ENCODE measurements at regions not wholly inside any gene's neighbourhood (a gene's known extent, or its start where the extent isn't known, plus 50 kb on each side); places are given as distances from the start of the nearest gene placed in this dataset.

DNA sequence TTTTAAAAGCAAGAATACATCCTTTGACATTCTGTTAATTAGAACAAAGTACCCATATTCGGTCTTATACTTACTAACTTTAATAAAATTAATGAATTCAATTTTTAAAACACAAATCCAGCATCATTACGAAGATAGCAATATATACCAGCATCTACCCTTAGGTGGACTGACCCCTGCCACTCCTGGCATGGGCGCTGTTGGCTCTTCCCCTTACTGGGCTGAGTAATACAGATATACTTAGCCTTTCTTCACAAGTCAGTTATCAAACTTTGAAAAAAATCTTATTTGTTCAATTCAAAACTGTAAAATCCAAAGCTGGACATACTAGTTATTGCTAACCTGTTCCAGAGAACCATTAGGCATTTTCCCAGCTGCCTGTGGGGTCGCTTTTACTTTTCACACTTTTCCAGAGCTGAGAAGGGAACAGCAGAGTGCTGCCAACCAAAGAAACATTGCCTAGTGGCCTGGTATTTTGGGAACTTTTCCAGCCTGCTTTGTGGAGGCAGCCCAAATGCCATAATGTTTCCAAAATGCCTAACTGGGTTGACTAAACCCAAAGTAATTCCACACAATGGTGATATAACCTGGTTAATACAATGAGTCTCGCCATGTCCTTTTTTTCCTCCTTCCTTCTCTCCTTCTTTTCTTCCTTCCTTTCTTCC is 424.7 kb upstream of the ADGRL2 start (continued):
- TF ChIP-seq, protein P1, sequence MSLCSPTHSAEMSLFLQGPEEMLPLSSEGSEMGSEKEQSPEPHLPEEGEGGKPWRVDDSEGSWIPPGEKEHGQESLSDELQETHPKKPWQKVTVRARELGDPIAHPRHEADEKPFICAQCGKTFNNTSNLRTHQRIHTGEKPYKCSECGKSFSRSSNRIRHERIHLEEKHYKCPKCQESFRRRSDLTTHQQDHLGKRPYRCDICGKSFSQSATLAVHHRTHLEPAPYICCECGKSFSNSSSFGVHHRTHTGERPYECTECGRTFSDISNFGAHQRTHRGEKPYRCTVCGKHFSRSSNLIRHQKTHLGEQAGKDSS (CRISPR knock-in tag; IDR thresholded peaks at IDR 0.05; ENCODE audit: borderline replicate concordance, low read depth) = no peak

DNA sequence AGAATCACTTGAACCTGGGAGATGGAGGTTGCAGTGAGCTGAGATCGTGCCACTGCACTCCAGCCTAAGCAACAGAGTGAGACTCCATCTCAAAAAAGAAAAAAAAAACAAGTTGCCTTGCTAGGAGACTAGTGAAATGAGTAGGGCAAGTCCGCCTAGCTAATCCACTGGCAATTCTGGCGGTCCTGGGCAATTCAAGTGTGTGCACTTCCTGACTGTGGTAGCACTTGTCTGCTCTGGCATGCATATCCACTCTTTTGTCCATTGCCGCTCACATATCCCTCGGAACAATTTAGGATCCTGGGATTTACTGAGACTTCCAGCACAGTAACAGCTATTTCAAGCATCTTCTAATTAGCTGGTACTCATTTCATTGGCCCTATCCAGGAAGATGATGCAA is 426.3 kb upstream of the ADGRL2 start:
- H3K36me3 ChIP-seq (replicated peaks in 1 of 2; ENCODE audit: control insufficient read depth in 1 of 2, insufficient read depth in 2 of 2, low read length in 2 of 2) = no peaks in the 10 kb centered on the region
- BruUV-seq (replicated peaks) = no TSS peak
- 9% methylated on average over 5 of the region's 5 CpGs for WGBS (ENCODE audit: low lambda C conversion rate)
- ChIA-PET POLR2A (no interaction called here), CTCF (ENCODE audit: low intra/inter-chr PET ratio, low total read pairs) (no interaction called here)
- H3K27me3 ChIP-seq (ENCODE audit: control insufficient read depth in 1 of 2, insufficient read depth in 2 of 2, low read length in 2 of 2) = no peaks in the 10 kb centered on the region
- intact Hi-C loops (cut with micrococcal nuclease; ENCODE audit: unreplicated experiment) (no loop called here), in situ Hi-C loops (cut with HindIII; ENCODE audit: extremely low pct_ligation_motif_present, low pct_unique_long_range_greater_than_20kb) (no loop called here)
- no peaks in the 10 kb centered on the region for H4K20me1 ChIP-seq (ENCODE audit: insufficient read depth, low read length)
- FAIRE-seq (no peak), ATAC-seq (no peak), DNase-seq (ENCODE audit: low spot score) (no peak)
- no peak overlapping the region for H2AFZ ChIP-seq (ENCODE audit: low read length)
- no peak overlapping the region for H3K27ac ChIP-seq (ENCODE audit: extremely low read length, insufficient read depth, low read length)
- no peak for TF ChIP-seq SIN3A (IDR thresholded peaks at IDR 0.05; ENCODE audit: borderline replicate concordance, low read depth, low read length)
- TF ChIP-seq ARID2 (CRISPR knock-in tag; IDR thresholded peaks at IDR 0.05; ENCODE audit: borderline replicate concordance) = no peak
- no peak for TF ChIP-seq MTF2 (CRISPR knock-in tag; IDR thresholded peaks at IDR 0.05; ENCODE audit: borderline replicate concordance)
- TF ChIP-seq ZNF761 (CRISPR knock-in tag; conservative IDR thresholded peaks at IDR 0.05) = no peak
- TF ChIP-seq CBX5 (CRISPR knock-in tag; IDR thresholded peaks at IDR 0.05; ENCODE audit: borderline replicate concordance) = no peak
- no peaks in the 10 kb centered on the region for H3K79me2 ChIP-seq (ENCODE audit: insufficient read depth, low read length)
- peaks cover 62% of the 10 kb centered on the region for H3K9me3 ChIP-seq (ENCODE audit: low read length)
- H3K4me3 ChIP-seq (replicated peaks in 1 of 3; ENCODE audit: insufficient read depth in 1 of 3, low read depth in 2 of 3, low read length in 3 of 3) = no peak overlapping the region
- H3K4me1 ChIP-seq (ENCODE audit: insufficient read depth, low read length) = no peaks in the 10 kb centered on the region
- no peak overlapping the region for H3K9ac ChIP-seq (ENCODE audit: insufficient read depth, low read depth, low read length)
- no peak overlapping the region for H3K4me2 ChIP-seq (ENCODE audit: low read depth, low read length)

Measured in HepG2 (cell line).